ENCODE measurements at regions not wholly inside any gene's neighbourhood (a gene's known extent, or its start where the extent isn't known, plus 50 kb on each side); places are given as distances from the start of the nearest gene placed in this dataset.

GRCh38 chr2:41902897-41903296 lies 144.9 kb upstream of the PKDCC start:
- WGBS: 94% methylated on average over 2 of the region's 2 CpGs

DNA sequence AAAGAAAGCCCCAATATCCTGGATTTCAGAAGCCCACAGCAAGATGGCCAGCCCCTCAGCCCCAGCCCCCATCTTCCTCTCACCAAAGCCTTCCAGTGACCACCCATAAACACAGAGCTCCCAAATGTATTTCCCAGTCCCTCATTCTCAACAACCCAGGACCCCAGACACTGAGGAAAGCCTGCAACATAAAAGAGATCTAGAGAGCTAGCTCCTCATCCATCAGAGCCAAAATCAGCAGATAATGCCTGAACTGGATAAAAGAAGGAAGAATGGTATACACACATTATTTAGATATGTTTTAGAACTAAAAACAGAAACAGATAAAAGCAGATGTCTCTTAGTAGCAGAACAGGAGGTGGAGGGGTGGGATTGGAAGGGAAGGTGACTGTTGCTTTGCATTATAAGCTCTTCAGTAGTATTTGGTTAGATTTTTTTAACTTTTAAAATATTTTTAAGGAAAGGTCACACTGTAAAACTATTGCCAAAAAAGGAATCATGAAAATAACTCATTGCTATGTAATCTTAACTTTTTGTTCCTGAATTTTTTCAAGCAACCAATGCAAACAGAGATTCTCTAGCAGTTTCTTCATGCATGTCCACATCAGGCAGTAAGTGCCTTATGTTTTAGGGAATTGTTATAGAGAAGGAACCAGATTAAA lies 144.2 kb upstream of the PKDCC start:
- DNase-seq (ENCODE audit: extremely low spot score): no peak
- no peaks in the 10 kb centered on the region for H3K36me3 ChIP-seq (ENCODE audit: insufficient read depth)
- H3K4me3 ChIP-seq (ENCODE audit: low read depth, low read length): no peak overlapping the region
- no peaks in the 10 kb centered on the region for H3K4me1 ChIP-seq (ENCODE audit: insufficient read depth)
- H3K27ac ChIP-seq (ENCODE audit: low read depth): no peak overlapping the region

More at GRCh38 chr2:41902897-41903296, 144.9 kb upstream of the PKDCC start:
- Histone ChIP-seq H3K36me3 (ENCODE audit: insufficient read depth) (no peaks in the 10 kb centered on the region), H3K4me1 (ENCODE audit: insufficient read depth) (no peaks in the 10 kb centered on the region), H3K4me3 (ENCODE audit: low read depth, low read length) (no peak overlapping the region), H3K27ac (ENCODE audit: low read depth) (no peak overlapping the region)
- DNase-seq (ENCODE audit: extremely low spot score): no peak

GRCh38 chr2:41904459-41904858 lies 143.4 kb upstream of the PKDCC start:
- no peak for DNase-seq (ENCODE audit: extremely low spot score)
- Histone ChIP-seq H3K4me3 (ENCODE audit: low read depth, low read length) (no peak overlapping the region), H3K27ac (ENCODE audit: low read depth) (no peak overlapping the region), H3K4me1 (ENCODE audit: insufficient read depth) (no peaks in the 10 kb centered on the region), H3K36me3 (ENCODE audit: insufficient read depth) (no peaks in the 10 kb centered on the region)
- WGBS: 79% methylated on average over 2 of the region's 2 CpGs

- 65% methylated on average over 7 of the region's 7 CpGs for WGBS
- Histone ChIP-seq H3K4me3 (ENCODE audit: low read depth, low read length) (no peak overlapping the region), H3K27ac (ENCODE audit: low read depth) (no peak overlapping the region), H3K36me3 (ENCODE audit: insufficient read depth) (no peaks in the 10 kb centered on the region), H3K4me1 (ENCODE audit: insufficient read depth) (no peaks in the 10 kb centered on the region)
- DNase-seq (ENCODE audit: extremely low spot score): no peak
These were observed 142.1 kb upstream of the PKDCC start for GRCh38 chr2:41905597-41906337.

GRCh38 chr2:41906338-41906725 lies 141.5 kb upstream of the PKDCC start:
- H3K36me3 ChIP-seq (ENCODE audit: insufficient read depth): no peaks in the 10 kb centered on the region
- H3K27ac ChIP-seq (ENCODE audit: low read depth): no peak overlapping the region
- H3K4me3 ChIP-seq (ENCODE audit: low read depth, low read length): no peak overlapping the region
- no peaks in the 10 kb centered on the region for H3K4me1 ChIP-seq (ENCODE audit: insufficient read depth)
- WGBS: 23% methylated on average over 4 of the region's 4 CpGs
- no peak for DNase-seq (ENCODE audit: extremely low spot score)

DNA sequence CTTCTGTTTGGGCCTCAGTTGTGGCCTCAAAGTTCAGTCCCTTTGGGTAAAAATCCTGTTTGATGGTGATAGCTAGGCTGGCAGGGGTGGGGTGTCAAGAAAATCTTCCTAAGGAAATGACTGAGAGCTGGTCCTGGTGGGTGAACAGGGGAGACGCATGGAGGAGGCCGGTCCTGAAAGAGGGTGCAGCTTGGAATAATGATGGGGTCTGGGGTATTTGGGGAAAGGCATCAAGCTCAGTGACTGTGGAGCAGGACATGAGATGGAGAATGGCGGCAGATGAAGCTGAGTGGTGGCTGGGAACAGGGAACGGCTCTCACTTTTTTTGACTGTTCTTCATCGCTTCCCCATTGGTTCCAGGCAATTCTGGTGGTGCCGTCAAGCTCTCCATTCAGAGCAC lies 140.7 kb upstream of the PKDCC start:
- no peaks in the 10 kb centered on the region for H3K36me3 ChIP-seq (ENCODE audit: insufficient read depth)
- H3K4me3 ChIP-seq (ENCODE audit: low read depth, low read length): no peak overlapping the region
- WGBS: 97% methylated on average over 6 of the region's 6 CpGs
- DNase-seq (ENCODE audit: extremely low spot score): no peak
- no peaks in the 10 kb centered on the region for H3K4me1 ChIP-seq (ENCODE audit: insufficient read depth)
- H3K27ac ChIP-seq (ENCODE audit: low read depth): no peak overlapping the region

- no peaks in the 10 kb centered on the region for H3K36me3 ChIP-seq (ENCODE audit: insufficient read depth)
- WGBS: 76% methylated on average over 4 of the region's 4 CpGs
- H3K4me1 ChIP-seq (ENCODE audit: insufficient read depth): no peaks in the 10 kb centered on the region
- no peak for DNase-seq (ENCODE audit: extremely low spot score)
- H3K27ac ChIP-seq (ENCODE audit: low read depth): no peak overlapping the region
- H3K4me3 ChIP-seq (ENCODE audit: low read depth, low read length): no peak overlapping the region
These were observed 140.0 kb upstream of the PKDCC start for GRCh38 chr2:41907771-41908207.

DNA sequence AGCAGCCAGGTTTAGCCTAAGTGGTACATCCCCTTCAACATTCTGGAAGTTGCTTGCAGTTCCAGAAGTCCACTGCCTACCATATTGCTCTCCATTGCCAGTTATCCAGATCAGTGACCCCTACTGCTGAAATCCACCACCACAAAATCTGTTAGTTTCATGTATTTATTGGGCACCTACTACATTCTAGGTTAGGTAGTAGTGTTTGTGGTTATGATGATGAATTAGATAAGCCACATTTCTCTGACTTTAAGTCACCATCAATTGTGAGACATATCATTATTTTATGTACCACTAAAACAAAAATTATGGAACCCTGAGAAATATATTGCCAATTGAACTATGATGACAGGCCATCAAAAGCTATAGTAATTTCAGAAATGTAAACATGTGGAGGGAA lies 139.5 kb upstream of the PKDCC start:
- no peak overlapping the region for H3K4me3 ChIP-seq (ENCODE audit: low read depth, low read length)
- H3K4me1 ChIP-seq (ENCODE audit: insufficient read depth): no peaks in the 10 kb centered on the region
- no peak overlapping the region for H3K27ac ChIP-seq (ENCODE audit: low read depth)
- no peaks in the 10 kb centered on the region for H3K36me3 ChIP-seq (ENCODE audit: insufficient read depth)
- no peak for DNase-seq (ENCODE audit: extremely low spot score)

GRCh38 chr2:41909584-41909983 lies 138.2 kb upstream of the PKDCC start:
- 67% methylated on average over 4 of the region's 4 CpGs for WGBS
- DNase-seq (ENCODE audit: extremely low spot score): no peak
- no peak overlapping the region for H3K4me3 ChIP-seq (ENCODE audit: low read depth, low read length)
- no peaks in the 10 kb centered on the region for H3K4me1 ChIP-seq (ENCODE audit: insufficient read depth)
- H3K27ac ChIP-seq (ENCODE audit: low read depth): no peak overlapping the region
- no peaks in the 10 kb centered on the region for H3K36me3 ChIP-seq (ENCODE audit: insufficient read depth)

DNA sequence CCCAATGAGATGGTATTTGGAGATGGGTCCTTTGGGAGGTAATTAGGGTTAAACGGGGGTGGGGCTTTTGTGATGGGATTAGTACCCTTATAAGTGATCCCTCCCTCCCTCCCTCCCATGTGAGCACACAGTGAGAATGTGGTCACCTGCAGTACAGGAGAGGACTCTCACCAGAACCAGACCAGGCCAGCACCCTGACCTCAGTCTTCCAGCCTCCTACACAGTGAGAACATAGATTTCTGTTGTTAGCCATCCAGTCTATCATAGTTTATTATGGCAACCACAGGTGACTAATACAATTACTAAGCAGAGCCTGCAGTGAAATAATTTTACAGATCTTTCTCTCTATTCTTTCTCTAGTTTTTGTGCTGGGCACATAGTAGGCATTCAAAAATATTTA lies 137.7 kb upstream of the PKDCC start:
- no peak for DNase-seq (ENCODE audit: extremely low spot score)
- H3K36me3 ChIP-seq (ENCODE audit: insufficient read depth): no peaks in the 10 kb centered on the region
- H3K4me3 ChIP-seq (ENCODE audit: low read depth, low read length): no peak overlapping the region
- H3K4me1 ChIP-seq (ENCODE audit: insufficient read depth): no peaks in the 10 kb centered on the region
- no peak overlapping the region for H3K27ac ChIP-seq (ENCODE audit: low read depth)
- 66% methylated on average over 1 of the region's 1 CpG for WGBS

DNA sequence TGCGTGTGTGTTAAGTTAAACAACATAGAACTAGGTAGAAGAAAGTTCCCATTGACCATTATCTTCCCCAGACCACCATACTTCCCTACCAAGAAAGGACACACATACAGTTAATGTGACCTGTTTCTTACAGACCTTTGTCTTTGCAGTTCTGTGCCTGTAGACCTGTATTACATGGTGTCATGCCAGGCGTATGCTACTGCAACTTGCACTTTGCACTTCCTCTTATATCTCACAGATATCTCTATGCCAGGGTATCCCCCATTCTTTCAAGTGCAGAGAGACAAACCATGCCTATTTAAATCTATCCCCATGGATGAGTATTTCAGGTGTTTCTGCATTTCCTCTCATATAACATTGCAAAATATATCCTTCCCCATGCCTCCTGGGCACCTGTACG lies 136.8 kb upstream of the PKDCC start:
- 94% methylated on average over 3 of the region's 3 CpGs for WGBS
- no peak overlapping the region for H3K27ac ChIP-seq (ENCODE audit: low read depth)
- no peak for DNase-seq (ENCODE audit: extremely low spot score)
- H3K4me3 ChIP-seq (ENCODE audit: low read depth, low read length): no peak overlapping the region
- no peaks in the 10 kb centered on the region for H3K36me3 ChIP-seq (ENCODE audit: insufficient read depth)
- H3K4me1 ChIP-seq (ENCODE audit: insufficient read depth): no peaks in the 10 kb centered on the region

DNA sequence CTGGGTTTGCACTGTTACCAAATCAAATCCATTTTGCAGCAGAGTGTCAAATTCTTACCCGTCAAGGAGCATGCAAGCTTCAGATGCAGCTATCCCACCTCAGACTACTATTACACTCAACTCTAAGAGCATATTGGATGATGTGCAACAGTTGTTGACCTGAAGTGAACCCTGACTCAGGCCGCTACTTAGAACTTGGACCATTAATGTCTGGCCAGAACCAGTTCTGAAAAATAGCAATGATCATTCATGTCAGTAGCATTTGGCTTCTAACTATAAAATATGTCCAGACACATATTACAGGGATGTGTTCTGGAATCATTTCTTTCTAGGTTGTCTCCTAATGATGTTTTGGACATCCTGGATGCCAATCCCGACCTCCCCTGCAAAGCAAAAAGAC lies 135.5 kb upstream of the PKDCC start:
- no peaks in the 10 kb centered on the region for H3K4me1 ChIP-seq (ENCODE audit: insufficient read depth)
- H3K4me3 ChIP-seq (ENCODE audit: low read depth, low read length): no peak overlapping the region
- no peak for DNase-seq (ENCODE audit: extremely low spot score)
- 75% methylated on average over 3 of the region's 3 CpGs for WGBS
- no peak overlapping the region for H3K27ac ChIP-seq (ENCODE audit: low read depth)
- H3K36me3 ChIP-seq (ENCODE audit: insufficient read depth): no peaks in the 10 kb centered on the region

- no peaks in the 10 kb centered on the region for H3K4me1 ChIP-seq (ENCODE audit: insufficient read depth)
- H3K4me3 ChIP-seq (ENCODE audit: low read depth, low read length): no peak overlapping the region
- WGBS: 90% methylated on average over 2 of the region's 2 CpGs
- no peak for DNase-seq (ENCODE audit: extremely low spot score)
- no peak overlapping the region for H3K27ac ChIP-seq (ENCODE audit: low read depth)
- no peaks in the 10 kb centered on the region for H3K36me3 ChIP-seq (ENCODE audit: insufficient read depth)
These were observed 135.0 kb upstream of the PKDCC start for GRCh38 chr2:41912776-41913175.

- no peak for DNase-seq (ENCODE audit: extremely low spot score)
- Histone ChIP-seq H3K4me3 (ENCODE audit: low read depth, low read length) (no peak overlapping the region), H3K36me3 (ENCODE audit: insufficient read depth) (no peaks in the 10 kb centered on the region), H3K27ac (ENCODE audit: low read depth) (no peak overlapping the region), H3K4me1 (ENCODE audit: insufficient read depth) (no peaks in the 10 kb centered on the region)
- 86% methylated on average over 8 of the region's 8 CpGs for WGBS
These were observed 134.5 kb upstream of the PKDCC start for GRCh38 chr2:41913311-41913710.
